Retina (tissue), 1 donor: ENCODE measurements at regions not wholly inside any gene's neighbourhood (a gene's known extent, or its start where the extent isn't known, plus 50 kb on each side); places are given as distances from the start of the nearest gene placed in this dataset.
A peak's percentile ranks its signal among the peaks of the same experiment; 100 is the strongest.

Experiments used
- DNase-seq: peaks from one replicate; pipeline ENCODE4 v3.0.0-alpha.2; 2016

DNA sequence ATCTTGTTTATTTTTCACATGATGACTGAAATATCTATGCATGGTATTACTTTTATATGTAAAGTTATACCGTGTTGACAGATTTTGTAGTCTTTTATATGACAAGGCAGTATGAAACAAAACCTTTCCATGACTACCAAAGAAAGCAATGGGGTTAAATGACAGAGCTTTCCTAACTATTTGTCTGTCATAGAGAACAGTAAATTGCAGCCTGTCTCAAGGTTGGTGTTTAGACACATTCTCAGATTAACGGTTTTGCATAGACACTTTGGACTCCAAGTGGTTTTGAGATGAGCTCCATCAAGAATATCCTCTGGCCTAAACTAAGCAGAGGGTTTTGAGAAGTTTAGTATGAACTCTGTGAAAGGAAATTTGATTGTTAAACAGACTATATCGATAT, 180.7 kb upstream of the TENM3 start:
- no peak for DNase-seq

DNA sequence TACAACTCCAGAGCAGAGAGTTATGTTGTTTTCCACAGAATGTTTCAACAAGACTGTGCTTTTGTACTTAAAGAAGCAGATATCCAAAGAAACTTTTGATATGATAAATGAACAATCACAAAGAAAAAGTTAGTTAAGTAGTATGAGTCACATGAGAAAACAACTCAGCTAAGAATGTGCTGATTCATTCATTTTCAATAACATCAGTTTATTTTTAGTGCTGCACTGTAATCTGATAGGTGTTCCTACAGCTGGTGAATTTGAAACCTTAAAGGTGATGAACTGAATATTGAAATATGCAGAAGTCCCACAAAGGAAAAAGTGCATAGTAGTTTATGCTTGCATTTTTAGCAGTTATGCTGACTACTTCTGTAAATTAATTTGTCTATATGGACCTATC, 180.3 kb upstream of the TENM3 start:
- no peak for DNase-seq

DNA sequence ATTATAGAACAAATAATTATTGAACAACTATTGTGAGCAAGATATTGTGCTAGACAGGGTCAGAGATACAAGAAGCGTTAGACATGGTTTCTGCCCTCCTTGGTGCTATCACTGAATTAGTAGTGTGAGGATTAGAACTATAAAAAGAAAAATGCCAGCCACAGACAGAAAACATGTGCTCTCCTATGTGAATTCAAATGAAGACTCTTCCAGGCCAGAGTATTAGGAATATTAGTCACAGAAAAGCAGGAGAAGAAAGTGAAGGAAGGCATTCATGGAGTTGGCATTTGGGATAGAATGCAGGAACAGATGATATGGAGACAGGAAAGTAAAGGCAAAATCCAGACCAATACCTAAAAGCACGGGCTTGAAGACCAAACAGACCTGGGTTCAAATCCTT, 179.6 kb upstream of the TENM3 start:
- DNase-seq = no peak

DNA sequence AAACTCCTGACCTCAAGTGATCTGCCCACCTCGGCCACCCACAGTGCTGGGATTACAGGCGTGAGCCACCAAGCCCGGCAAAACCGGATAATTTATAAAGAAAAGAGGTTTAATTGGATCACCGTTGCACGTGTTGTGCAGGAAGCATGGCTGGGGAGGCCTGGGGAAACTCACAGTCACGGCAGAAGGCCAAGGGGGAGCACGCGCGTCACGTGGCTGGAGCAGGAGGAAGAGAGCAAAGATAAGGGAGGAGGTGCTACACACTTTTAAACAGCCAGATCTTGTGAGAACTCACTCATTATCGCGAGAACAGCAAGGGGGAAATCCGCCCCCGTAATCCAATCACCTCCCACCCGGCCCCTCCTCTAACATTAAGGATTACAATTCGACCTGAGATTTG, 177.9 kb upstream of the TENM3 start:
- no peak for DNase-seq

DNA sequence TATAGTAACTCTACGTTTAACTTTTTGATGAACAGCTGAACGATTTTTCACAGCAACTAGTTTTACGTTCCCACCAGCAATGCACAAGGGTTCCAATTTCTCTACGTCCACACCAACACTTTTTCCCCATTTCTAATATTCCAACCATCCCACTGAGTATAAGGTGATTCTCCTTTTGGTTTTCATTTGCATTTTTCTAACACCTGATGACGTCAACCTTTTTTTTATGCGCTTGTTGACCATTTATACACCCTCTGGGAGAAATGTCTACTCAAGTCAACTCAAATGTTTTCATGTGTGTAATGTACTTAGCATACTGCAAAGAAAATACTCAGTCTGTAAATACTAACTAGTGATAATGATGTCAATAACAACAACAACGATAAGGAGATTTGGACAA, 177.2 kb upstream of the TENM3 start:
- no peak for DNase-seq

DNA sequence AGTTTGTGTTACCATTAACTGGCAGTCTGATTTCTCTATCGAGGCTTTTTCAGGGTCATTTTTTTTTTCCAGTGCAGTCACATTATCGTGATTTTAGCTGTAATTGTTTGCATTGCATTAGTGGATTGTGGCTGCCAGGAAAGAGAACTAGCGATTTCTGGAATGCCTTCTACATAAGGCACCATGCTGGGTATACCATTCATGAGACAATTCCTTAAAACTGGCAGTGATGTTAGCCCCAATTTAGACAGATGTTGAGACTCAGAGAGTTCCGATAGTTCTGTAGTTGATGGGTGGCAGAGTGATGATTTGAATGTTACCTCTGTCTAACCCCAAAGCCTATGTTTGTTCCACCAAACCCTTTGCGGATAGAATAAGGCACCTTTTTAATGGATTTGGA, 175.4 kb upstream of the TENM3 start:
- DNase-seq = no peak

DNA sequence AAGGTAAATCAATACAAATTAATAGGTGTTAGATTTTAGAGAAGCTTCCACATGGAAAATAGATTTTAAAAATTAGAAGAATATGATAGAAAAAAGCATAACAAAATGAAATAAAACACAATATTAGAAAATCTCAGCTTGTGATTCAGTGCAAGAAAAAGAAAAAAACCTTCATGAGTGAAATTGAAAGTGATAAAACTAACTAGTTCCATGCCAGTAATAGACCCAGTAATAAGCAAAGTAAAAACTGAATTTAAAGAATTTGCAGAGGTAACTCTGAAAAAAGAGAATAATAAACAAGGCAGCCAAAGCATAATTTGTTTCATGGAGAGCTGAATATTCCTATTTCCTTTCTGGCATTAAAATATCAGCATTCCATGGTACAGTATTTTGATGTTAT, 174.3 kb upstream of the TENM3 start:
- no peak for DNase-seq

DNA sequence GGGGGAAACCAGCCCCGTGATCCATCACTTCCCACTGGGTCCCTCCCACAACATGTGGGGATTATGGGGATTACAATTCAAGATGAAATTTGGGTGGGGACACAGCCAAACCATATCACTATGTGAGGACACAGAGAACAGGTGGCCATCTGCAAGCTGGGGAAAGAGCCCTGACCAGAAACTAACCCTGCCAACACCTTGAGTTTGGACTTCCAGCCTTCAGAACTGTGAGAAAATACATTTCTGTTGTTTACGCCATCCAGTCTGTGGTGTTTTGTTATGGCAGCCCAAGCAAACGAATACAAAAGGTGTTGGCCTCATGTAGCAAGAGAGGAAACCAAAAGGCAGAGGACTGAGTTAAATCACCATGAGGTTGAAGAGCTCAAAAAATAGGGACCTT, 169.9 kb upstream of the TENM3 start:
- DNase-seq = no peak

DNA sequence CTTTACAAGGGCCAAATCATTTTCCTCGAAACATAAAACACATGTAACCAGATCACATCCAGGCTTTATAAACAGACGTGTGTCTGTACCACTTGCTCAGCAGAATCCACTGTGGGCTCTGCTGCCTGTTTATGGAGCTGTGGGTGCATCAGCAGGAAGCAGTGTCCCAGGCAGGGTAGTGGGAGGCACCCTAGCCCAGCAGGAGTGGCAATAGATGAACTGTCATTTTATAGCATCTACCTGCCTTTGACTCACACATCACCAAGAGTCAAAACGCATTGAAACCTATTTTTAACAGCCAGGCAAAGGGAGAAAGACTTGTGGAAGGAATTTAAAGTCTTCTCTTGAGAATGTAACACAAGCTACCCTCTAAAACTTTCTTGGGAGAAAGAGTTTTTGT, 169.1 kb upstream of the TENM3 start:
- DNase-seq = no peak

DNA sequence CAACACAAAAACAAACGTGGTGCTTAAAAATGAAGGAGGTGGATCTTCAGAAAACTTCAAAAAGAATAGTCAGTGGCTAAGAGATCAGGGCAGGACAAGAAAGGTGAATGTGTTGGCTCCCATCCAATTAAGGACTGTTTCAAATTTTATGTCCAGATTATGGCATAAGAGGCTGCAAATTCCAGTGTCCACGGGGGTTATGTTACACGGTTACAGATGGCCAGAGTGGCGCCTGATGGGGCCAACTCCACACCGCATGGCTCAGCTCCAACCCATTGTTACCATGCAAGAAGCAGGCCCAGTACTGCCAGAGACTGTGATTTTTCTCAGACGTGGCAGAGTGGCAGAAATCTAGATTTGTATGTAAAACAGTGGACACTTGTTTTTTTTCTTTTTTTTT, 168.4 kb upstream of the TENM3 start:
- DNase-seq = no peak

DNA sequence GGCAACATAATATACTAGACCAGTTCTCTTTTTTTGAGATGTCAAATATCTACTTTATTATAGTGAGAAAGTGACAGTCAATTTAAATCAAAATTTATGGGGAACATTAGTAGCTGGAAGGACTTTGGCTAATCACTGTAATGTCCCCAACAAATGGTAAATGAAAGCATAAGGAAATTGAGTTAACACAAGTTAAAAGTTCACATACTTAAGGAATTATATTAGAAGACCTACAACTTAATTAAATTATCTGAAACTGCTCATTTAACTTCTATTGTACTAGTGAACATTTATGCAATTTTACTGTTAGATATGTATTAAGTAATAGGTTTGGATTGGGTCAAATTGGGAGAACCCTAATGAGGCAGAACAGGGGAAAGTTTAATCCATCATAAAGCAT, 160.3 kb upstream of the TENM3 start:
- DNase-seq = no peak

DNA sequence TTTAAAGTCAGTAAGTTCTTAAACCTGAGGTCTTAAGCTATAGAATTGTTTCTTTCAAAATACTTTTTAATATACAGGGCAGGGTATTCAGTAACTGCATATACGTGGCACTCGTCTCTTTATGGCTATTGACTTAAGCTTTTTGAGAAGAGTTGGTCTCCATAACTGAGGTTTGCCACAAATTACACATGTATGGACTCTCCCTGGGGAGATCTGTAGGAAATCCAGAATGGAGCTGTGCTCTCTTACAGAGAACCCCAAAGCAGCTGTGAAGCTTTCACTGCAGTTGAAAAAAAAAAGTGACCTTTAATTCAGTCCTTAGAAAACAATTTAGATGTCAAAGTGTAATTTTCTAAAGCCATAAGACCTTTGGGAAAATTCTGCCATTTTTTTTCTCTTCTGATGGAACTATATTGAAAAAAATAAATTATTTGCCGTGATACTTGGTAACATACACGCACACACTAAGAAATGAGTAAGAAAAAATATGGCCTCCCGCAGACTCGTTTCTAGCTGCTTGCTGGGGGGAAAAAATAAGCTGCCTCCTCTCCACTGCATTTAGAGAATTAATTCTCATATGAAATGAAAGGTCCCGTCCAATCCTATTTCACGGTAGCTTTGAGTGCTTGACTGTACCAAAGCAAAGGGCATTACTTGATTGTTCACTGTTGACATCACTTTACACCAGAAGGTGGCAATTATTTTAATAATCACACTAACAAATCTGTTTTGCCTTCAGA, 159.4 kb upstream of the TENM3 start:
- DNase-seq = peak; percentile 76

DNA sequence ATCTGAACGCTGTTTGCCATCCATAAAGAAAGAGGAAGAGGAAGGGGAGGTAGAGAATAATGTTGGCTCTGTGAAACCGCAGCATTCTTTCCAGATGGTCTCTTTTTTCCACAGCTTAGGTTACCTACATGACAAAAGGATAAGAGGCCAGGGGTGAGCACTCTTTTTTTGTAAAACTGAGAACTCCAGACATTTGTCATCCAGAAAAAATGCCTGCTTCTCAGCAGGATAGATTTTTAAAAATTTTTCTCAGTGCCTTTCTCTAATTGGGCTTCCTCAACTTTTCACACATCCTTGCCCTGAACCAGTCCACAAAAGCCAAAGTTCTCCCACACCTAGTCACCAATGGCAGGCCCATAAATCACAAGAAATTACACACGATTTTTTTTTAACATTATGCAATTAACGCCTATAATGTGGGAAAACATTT, 158.1 kb upstream of the TENM3 start:
- peak; percentile 36 for DNase-seq

DNA sequence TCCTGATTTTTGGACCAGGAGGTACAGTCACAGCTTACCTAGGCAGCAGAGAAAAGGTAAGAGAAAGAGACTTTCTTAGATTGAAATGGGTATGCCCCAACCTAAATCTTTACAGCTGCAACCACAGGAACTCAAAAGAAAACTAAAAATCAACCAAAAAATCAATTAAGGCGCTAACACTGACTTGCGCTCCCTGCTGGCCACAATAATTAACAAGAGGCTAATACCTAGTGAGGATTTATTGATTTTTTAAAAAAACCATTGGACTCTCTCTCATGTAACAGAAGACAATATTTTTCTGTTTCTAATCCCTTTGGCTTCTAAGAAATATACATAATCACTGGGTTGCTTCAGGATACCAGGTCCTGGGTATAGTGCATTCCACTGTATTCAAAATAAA, 153.9 kb upstream of the TENM3 start:
- no peak for DNase-seq

DNA sequence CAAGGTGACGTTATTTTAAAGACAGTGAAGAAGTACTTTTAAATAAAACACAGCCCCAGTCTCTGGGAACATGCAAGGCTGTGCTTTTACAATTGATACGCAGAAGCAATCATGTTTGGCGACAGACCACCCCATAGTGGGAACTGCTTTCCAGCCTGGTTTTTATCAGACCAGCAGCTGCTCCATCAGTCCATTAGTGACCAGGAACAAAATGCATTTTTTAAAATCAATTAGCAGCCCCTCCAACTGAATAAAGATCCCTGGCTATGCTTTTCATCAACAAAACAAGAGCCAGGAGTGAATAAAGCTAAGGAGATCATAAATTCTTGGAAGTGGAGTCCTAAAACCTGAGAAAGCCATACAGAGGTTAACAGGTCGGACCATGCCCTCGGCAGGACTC, 153.0 kb upstream of the TENM3 start:
- DNase-seq = peak; percentile 24

DNA sequence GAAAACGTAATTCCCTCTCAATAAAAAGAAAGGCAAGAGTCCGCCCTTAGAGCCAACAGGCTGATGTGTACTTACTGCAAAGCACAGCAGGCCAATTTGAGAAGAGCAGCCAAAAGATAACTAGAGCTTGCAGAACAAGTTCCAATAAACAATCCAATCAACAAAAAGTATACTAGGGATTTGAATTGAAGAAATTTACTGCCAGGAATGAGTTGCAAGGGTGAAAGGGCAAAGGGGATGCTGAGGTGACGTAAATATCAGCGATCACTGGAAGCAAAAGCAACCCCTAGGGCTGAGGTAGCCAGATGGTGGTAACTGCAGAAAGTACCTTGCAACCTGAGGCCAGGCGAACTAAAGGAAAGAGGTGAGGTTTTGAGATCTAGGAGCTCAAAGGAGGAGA, 152.1 kb upstream of the TENM3 start:
- no peak for DNase-seq

DNA sequence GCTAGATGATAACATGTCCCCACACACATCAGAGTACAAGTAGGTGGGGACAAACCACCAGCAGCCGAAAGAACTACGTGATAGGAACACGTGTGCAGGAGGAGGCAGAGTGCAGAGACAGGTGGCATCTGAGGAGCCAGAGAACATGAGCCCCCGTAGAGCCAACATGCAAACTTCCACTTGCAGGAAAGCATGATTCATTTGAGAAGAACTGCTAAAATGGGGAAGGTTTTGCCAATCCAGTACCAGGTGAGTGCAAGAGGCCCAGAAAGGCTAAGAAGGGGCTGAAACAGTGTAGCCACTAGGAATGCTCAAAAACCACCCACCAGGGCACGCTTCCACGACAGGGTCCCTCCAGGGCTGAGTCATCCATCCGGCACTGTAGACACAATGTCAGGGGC, 149.8 kb upstream of the TENM3 start:
- no peak for DNase-seq

DNA sequence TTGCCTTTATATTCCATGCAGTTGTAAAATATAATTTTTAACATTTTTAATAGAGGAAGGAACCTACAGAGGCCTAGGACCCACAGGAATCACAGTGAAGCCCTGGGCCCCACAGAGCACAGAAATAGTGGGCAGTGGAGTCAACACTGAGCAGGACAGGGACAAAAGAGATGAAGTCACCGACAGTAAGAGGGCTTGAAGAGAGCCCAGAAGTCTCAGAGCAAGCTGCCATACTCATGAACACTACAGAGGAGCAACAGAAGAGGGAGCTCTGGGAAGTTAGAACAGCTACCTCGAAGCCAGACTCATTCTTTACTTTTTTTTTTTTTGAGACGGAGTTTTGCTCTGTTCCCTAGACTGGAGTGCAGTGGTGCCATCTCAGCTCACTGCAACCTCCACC, 149.3 kb upstream of the TENM3 start:
- DNase-seq = no peak

DNA sequence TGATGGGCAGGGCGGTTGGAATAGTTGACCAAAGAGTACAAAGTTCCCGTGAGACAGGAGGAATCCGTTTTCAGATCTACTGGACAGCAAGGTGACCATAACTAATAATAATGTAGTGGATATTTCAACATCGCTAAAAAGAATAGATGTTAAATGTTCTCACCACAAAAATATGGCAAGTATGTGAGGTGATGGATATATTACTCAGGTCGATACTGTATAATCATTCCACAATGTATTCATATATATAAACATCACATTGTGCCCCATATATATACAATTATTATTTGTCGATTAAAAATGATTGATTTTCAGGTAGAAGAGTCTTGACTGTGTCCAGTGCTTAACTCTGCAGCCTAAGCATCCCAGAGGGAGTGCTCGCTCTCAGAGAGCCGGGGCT, 141.6 kb upstream of the TENM3 start:
- DNase-seq = no peak

DNA sequence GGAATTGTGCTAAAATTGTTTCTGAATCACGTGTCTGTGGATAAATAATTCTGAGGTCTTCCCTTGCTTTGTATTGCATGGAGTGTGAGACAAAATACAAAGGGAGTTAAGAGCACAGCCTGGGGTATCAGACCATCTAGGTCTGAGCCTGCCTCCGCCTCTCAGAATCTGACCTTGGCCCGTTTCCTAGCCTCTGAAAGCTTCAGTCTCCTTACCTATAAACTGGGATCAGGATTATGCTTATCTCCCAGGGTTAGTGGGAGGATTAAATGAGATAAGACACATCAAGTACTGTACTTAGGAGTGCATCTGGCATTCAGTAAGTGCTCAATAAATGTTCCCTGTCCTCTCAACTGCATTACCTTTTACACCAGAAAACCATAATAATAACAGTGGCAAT, 140.6 kb upstream of the TENM3 start:
- DNase-seq = no peak

DNA sequence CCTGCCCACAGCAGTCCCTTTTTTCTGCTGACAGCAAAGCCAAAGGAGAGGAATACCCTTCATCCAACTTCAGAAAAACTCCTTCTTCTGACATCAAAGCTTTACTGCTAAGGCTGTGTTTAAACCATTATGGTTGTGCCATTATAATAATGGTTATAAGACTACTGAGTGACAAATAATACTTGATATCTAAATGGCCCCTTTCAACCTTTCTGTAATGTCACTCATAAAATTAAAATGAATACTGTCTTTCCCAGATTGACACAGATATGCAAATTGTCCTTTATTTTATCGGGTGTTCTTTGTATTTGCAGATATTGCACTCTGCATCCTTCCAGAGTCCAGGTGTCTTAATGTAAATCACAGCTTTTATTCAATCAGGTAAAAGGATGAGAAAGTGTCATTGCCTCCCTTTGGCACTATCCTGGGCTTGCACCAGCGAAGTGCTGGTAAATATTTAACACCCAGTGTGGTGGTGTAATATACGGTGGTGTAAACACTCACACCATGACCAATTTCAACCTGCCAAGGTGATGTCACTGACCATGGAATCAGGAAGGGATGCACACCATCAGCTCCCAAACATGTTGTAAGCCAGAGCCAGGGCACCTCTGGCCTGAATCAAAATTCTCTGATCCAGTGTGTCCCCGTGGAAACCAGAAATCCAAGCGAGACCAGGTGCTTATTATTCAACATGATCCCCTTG, 139.4 kb upstream of the TENM3 start:
- no peak for DNase-seq

DNA sequence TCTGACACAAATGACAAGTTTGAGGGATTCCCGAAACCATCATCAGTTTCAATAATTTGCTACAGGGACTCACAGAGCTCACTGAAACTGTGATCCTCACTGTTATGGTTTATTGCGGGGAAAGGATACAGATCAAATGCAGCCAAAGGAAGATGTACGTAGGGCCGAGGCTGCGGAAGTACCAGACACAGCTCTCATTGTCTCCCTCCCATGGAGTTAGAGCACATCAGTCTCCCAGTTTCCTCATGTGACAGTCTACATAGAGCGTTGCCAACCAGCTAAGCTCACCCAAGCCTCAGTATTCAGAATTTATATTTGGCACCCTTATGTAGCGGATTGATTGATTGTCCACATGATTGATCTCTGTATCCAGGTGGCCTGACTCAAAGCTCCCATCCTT, 137.8 kb upstream of the TENM3 start:
- DNase-seq = no peak

DNA sequence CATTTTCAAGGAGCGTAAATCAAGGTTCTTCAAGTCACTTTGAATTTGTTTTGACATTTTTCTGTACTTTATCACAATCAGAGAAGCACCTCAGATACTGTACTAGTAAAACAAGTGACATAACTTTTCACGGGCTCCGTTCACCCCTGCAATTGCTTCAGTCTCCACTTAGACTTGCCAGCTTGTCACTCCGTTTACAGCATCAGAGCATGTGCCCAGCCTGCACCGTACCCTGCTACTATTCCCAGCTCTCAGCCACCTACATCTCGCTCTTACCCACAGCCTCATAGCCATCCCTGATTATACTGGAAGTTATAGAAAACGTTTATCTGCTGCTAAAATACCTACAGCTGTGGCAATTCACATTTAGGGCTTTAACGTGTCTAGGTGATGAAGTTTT, 135.3 kb upstream of the TENM3 start:
- DNase-seq = no peak

DNA sequence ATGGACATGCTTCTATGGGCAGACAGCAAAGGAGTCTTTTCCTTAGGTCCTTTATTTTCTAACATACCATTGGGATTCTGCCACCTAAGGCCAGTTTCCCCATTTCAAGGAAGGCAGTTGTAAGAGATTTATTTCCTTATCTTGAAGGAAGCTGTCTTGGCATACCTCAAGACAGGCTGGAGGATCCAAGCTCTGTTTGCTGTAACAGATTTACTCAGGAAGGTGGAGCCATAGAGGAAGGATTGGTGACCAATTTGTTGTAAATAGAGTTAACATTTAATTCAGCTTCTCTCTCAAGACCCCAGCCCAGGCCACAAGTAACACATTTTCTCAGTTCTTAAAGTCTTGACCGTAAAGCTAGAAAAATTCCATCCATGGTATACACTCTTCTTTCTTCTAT, 131.6 kb upstream of the TENM3 start:
- DNase-seq = no peak

DNA sequence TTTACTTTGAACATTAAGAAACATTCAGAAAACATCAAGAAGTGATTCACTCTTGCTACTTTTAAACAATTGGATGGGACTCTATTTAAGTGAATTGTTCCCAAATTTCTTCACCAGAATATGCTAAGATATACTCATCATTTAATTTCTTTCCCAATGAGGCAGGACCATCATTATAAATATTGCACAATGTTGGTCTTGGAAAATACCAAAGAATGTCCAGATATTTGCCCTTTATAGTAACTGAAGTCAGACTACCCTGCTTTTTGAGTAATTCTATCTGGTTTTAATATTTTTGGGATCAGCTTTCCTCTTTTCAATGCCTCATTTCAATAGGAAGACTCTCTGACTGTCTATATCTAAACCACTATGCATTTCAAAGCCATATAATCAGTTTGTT, 129.4 kb upstream of the TENM3 start:
- no peak for DNase-seq
